SU-DHL-6 (cell line): ENCODE measurements at regions not wholly inside any gene's neighbourhood (a gene's known extent, or its start where the extent isn't known, plus 50 kb on each side); places are given as distances from the start of the nearest gene placed in this dataset.

Experiments
- H2AFZ ChIP-seq: fragments of 200-600 bp; sonication (generic); 2 replicates; pipeline ENCODE4 v1.6.1; 2014; ENCODE audit warnings: low read depth, mild to moderate bottlenecking, moderate library complexity, mixed read lengths, antibody characterized with exemption, low read length; ENCODE audit not compliant: severe bottlenecking
- H3F3A ChIP-seq: fragments of 200-600 bp; shearing (Covaris generic); 2 replicates; pipeline ENCODE4 v1.6.0; 2016; ENCODE audit warnings: antibody characterized with exemption, mild to moderate bottlenecking; ENCODE audit not compliant: insufficient read depth
- H3K27ac ChIP-seq: fragments of 200-600 bp; sonication (generic); 2 replicates; pipeline ENCODE4 v1.5.1; 2016; ENCODE audit warnings: low read depth, mild to moderate bottlenecking, low read length, moderate library complexity, mixed read lengths
- H3K27me3 ChIP-seq: fragments of 200-600 bp; sonication (generic), shearing (Covaris generic); 2 replicates; pipeline ENCODE4 v1.6.0; 2014; ENCODE audit warnings: mild to moderate bottlenecking, low read length
- H3K36me3 ChIP-seq: fragments of 200-600 bp; sonication (generic); 2 replicates; pipeline ENCODE4 v1.6.1; 2014; ENCODE audit warnings: mild to moderate bottlenecking, low read length, mixed read lengths
- H3K4me2 ChIP-seq: fragments of 300-600, 200-600 bp; shearing (Covaris generic), sonication (generic); 2 replicates; pipeline ENCODE4 v1.6.0; 2014; ENCODE audit warnings: low read length, low read depth, mild to moderate bottlenecking; ENCODE audit not compliant: poor library complexity, severe bottlenecking
- H3K4me3 ChIP-seq: fragments of 200-600 bp; sonication (generic); 2 replicates; pipeline ENCODE4 v1.5.1; 2014; ENCODE audit warnings: antibody characterized with exemption, low read length, mild to moderate bottlenecking, mixed read lengths; ENCODE audit not compliant: insufficient read depth, poor library complexity, severe bottlenecking
- H3K79me2 ChIP-seq: fragments of 200-600 bp; sonication (generic); 2 replicates; pipeline ENCODE4 v1.6.1; 2014; ENCODE audit warnings: mild to moderate bottlenecking, low read length, moderate library complexity; ENCODE audit not compliant: insufficient read depth
- H3K9ac ChIP-seq: fragments of 200-600 bp; sonication (generic); 2 replicates; pipeline ENCODE4 v1.7.0; 2014; ENCODE audit warnings: mild to moderate bottlenecking, low read length
- H3K9me2 ChIP-seq: fragments of 200-600 bp; sonication (generic); replicated peaks from 2 replicates; pipeline ENCODE4 v1.6.1; 2014; ENCODE audit warnings: low read length; ENCODE audit not compliant: insufficient read depth
- H3K9me3 ChIP-seq: fragments of 200-600 bp; sonication (generic); 2 replicates; pipeline ENCODE4 v1.6.1; 2014; ENCODE audit warnings: low read length, mixed read lengths; ENCODE audit not compliant: insufficient read depth
- H4K20me1 ChIP-seq: fragments of 200-600 bp; sonication (generic); 2 replicates; pipeline ENCODE4 v1.6.1; 2014; ENCODE audit warnings: low read depth, mild to moderate bottlenecking, antibody characterized with exemption, low read length, moderate library complexity, mixed read lengths
- CTCF ChIP-seq: fragments of 200-600 bp; sonication (generic); IDR thresholded peaks from one replicate; pipeline ENCODE4 v1.5.1; 2017; ENCODE audit warnings: antibody characterized with exemption, mild to moderate bottlenecking, low read length, moderate library complexity; ENCODE audit not compliant: insufficient read depth, poor library complexity, severe bottlenecking
- EZH2phosphoT487 ChIP-seq: fragments of 200-600 bp; sonication (generic), shearing (Covaris generic); conservative IDR thresholded peaks from 2 replicates; pipeline ENCODE4 v1.6.1; 2018; ENCODE audit warnings: mild to moderate bottlenecking, antibody characterized with exemption, low read length, moderate library complexity, mixed read lengths

- no peaks in the 10 kb centered on the region for H3F3A ChIP-seq
- no peaks in the 10 kb centered on the region for H3K9me3 ChIP-seq
- H3K9ac ChIP-seq: no peak overlapping the region
- H3K27ac ChIP-seq: no peak overlapping the region
- no peaks in the 10 kb centered on the region for H3K27me3 ChIP-seq
- H3K4me2 ChIP-seq: no peak overlapping the region
- H3K9me2 ChIP-seq: no peaks in the 10 kb centered on the region
- no peaks in the 10 kb centered on the region for H4K20me1 ChIP-seq
- H3K79me2 ChIP-seq: no peaks in the 10 kb centered on the region
- no peak overlapping the region for H3K4me3 ChIP-seq
- TF ChIP-seq CTCF (no peak), EZH2phosphoT487 (no peak)
- H2AFZ ChIP-seq: no peak overlapping the region
- no peaks in the 10 kb centered on the region for H3K36me3 ChIP-seq
Measured at GRCh38 chr3:31278532-31278931, 254.2 kb upstream of the STT3B start.

- Histone ChIP-seq H3K9me2 (no peaks in the 10 kb centered on the region), H3K27me3 (no peaks in the 10 kb centered on the region), H3K36me3 (no peaks in the 10 kb centered on the region), H3F3A (no peaks in the 10 kb centered on the region), H3K4me3 (no peak overlapping the region), H4K20me1 (no peaks in the 10 kb centered on the region), H3K9ac (no peak overlapping the region), H3K27ac (no peak overlapping the region), H3K79me2 (no peaks in the 10 kb centered on the region), H3K4me2 (no peak overlapping the region), H3K9me3 (no peaks in the 10 kb centered on the region), H2AFZ (no peak overlapping the region)
- no peak for TF ChIP-seq CTCF
- TF ChIP-seq EZH2phosphoT487: no peak
Measured at GRCh38 chr3:31284776-31285175, 247.9 kb upstream of the STT3B start.

- no peak overlapping the region for H3K9ac ChIP-seq
- no peaks in the 10 kb centered on the region for H3K9me3 ChIP-seq
- no peaks in the 10 kb centered on the region for H3F3A ChIP-seq
- H2AFZ ChIP-seq: no peak overlapping the region
- no peaks in the 10 kb centered on the region for H3K79me2 ChIP-seq
- H3K4me3 ChIP-seq: no peak overlapping the region
- no peaks in the 10 kb centered on the region for H3K9me2 ChIP-seq
- no peaks in the 10 kb centered on the region for H3K27me3 ChIP-seq
- H3K27ac ChIP-seq: no peak overlapping the region
- no peaks in the 10 kb centered on the region for H4K20me1 ChIP-seq
- no peaks in the 10 kb centered on the region for H3K36me3 ChIP-seq
- TF ChIP-seq EZH2phosphoT487: no peak
- TF ChIP-seq CTCF: no peak
- no peak overlapping the region for H3K4me2 ChIP-seq
Measured at GRCh38 chr3:31285833-31286486, 246.8 kb upstream of the STT3B start.
